Anterior cingulate cortex (tissue), 58 donors: ENCODE measurements at regions not wholly inside any gene's neighbourhood (a gene's known extent, or its start where the extent isn't known, plus 50 kb on each side); places are given as distances from the start of the nearest gene placed in this dataset.

ENCODE experiments used
- DNase-seq, 58 donors: peaks; one replicate each; lab custom pipeline; 2025; lab: John Stamatoyannopoulos, UW

GRCh38 chr5:141779503-141779973, 97.5 kb upstream of the ARAP3 start:
- peak in 1 of 58 donors; percentile 3 for DNase-seq

GRCh38 chr5:141778683-141779082, 96.7 kb upstream of the ARAP3 start:
- DNase-seq = no peak

DNA sequence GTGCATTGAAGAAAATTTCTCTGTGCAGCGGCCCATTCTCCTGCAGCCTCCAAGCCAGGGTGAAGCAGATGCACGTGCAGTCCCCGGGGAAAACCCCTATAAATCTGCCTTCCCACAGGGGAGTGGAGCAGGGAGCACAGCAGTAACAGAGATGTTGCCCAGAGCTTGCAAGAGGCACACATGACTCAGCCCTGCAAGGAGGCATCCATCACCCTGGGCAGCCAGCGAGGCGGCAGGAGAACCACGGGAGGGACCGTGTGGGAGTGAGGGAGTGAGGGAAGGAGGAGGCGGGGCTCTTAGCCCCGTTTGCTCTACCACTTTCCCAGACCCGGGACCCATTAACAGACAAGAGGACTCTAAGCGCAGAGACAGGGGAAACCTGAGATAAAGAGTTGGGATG, 96.2 kb upstream of the ARAP3 start:
- peak in 12 of 58 donors; percentile 7 to 52 (median 28) for DNase-seq

- no peak for DNase-seq
Observed at GRCh38 chr5:141777711-141778110, 95.7 kb upstream of the ARAP3 start.

- no peak for DNase-seq
Observed at GRCh38 chr5:141777130-141777529, 95.1 kb upstream of the ARAP3 start.

DNA sequence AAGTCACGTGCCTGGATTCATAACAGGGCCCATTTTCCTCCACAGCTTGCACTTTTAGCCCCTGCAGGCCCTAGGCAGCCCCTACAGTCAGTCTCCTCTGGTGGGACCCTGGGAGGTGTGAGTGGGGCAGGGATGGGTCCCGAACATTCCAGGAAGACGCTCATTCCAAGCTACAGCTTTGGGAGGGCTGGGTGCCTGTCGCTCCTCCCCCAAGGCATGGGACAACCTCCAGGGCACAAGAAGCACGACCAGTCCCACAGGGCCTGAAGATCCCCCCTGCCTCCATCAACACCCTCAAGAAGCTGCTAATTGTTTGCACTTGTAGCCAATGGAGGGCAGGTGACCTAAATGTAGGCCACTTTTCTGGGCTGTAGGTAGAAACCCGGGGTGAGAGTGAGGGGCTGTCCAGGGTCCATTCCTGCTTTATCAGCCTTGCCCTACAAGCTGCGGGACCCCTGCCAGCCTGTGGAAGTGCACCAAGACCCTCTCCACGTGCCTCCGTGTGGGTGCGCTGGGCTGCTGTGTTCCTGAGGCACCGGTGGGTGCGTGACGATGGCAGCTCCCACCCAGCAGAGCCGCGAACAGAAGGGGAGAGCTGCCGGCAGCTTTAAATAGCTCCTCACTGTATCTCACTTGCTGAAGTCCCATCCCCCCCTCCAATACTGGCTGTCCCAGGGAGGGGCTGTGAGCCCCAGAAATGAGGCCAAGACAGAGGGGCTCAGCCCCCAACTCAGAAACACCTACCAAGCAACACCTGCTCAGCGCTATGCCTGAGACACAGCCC, 91.9 kb upstream of the ARAP3 start:
- peak in 17 of 58 donors; percentile 8 to 68 (median 39) for DNase-seq

- DNase-seq = peak in 20 of 58 donors; percentile 12 to 69 (median 34)
Observed at GRCh38 chr5:141772281-141772680, 90.3 kb upstream of the ARAP3 start.

GRCh38 chr5:141771562-141771961, 89.5 kb upstream of the ARAP3 start:
- DNase-seq = peak in 1 of 58 donors; percentile 15

GRCh38 chr5:141771031-141771430, 89.0 kb upstream of the ARAP3 start:
- DNase-seq = peak in 12 of 58 donors; percentile 13 to 64 (median 28)

GRCh38 chr5:141769671-141770070, 87.6 kb upstream of the ARAP3 start:
- no peak for DNase-seq

DNA sequence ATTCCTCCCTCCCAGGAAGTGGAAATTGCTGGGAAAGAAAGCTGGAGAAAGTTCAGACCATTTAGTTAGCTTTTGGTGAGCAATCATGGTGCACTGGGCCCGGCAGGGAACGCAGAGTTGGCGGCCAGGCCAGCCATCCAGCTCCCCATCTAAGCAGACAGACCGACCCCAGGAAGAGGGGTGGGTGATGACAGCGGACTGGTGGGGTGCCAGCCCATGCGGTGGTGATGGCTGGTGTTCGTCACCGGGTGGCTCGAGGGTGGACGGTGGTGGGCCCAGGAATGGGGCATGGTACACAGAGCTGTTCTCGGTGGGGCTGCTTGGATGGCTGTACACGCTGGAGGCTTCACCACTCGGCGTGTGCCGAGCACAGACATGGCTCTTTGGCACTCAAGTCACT, 85.6 kb upstream of the ARAP3 start:
- DNase-seq = no peak

GRCh38 chr5:141765896-141766551, 84.0 kb upstream of the ARAP3 start:
- peak in 1 of 58 donors; percentile 37 for DNase-seq

GRCh38 chr5:141763541-141763940, 81.5 kb upstream of the ARAP3 start:
- peak in 10 of 58 donors; percentile 8 to 59 (median 26) for DNase-seq

DNA sequence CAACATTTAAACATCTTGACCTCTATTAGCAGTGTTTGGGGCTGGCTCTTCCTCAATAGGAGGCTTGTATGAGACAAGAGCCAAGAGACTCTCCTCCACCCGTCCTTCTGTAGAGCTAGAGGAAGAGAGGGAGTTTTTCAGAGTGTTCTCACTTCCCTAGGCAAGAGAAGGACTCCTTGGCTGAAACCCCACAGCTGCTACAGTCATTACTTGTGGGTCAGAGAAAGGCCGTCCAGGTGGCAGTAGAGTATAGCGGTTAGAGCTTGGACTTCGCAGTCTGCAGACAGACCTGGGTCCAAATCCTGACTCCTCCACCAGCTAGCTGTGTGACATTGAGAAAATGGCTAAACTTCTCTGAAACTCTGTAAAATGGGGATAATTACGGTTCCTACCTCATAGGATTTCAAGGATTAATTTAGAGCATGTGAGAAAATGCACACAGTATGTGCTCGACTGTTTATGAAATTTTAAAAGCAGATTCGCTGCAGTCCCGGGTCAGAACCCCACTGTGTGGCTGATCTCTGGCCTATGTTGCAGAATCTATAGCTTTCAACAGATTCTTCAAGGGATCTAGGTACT, 80.8 kb upstream of the ARAP3 start:
- DNase-seq = no peak

- DNase-seq = peak in 12 of 58 donors; percentile 3 to 34 (median 27)
Observed at GRCh38 chr5:141762316-141762715, 80.3 kb upstream of the ARAP3 start.

GRCh38 chr5:141760753-141761152, 78.7 kb upstream of the ARAP3 start:
- DNase-seq = no peak

GRCh38 chr5:141760193-141760592, 78.2 kb upstream of the ARAP3 start:
- DNase-seq = no peak

DNA sequence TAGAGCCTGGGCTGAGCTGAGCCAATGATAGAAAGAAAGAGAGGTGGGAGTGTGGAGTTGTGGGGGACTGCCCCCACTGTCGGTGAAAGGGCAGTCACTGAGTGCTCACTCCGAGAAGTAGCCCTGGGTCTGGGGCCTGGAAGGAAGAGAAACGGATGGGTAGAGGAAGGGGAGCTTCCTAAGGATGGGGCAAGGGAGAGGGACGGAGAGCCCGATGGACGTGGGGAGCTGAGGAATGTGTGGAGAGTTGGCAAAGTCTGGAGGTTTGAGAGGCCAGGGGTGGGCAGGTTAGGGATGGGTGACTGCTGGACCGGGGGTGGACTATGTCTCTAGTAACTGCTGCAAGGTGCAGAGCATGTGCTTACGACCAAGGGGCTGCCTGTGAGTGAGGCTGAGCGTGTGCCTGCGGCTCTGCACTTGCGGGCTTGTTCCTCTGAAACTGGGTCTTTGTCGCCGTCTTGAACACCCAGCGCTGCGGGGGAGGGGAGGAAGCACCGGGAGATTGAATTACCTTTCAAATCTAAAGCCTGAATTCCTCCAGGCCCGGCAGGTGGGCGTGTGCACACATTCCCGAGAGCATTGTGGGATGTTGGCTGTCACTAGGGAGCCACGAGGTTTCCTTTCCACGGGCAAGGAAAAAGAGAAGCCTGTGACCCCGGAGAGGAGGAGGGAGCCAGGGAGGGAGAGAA, 76.4 kb upstream of the ARAP3 start:
- peak in 18 of 58 donors; percentile 5 to 68 (median 38) for DNase-seq

- peak in 11 of 58 donors; percentile 8 to 49 (median 22) for DNase-seq
Observed at GRCh38 chr5:141757402-141757801, 75.4 kb upstream of the ARAP3 start.

- peak in 5 of 58 donors; percentile 17 to 28 (median 24) for DNase-seq
Observed at GRCh38 chr5:141756196-141756595, 74.2 kb upstream of the ARAP3 start.
